NB4 (cell line): ENCODE measurements at regions not wholly inside any gene's neighbourhood (a gene's known extent, or its start where the extent isn't known, plus 50 kb on each side); places are given as distances from the start of the nearest gene placed in this dataset.

Experiments used
- POLR2A ChIP-seq: IDR thresholded peaks from 2 replicates; pipeline ENCODE4 v1.6.1; 2011; ENCODE audit warnings: mild to moderate bottlenecking; ENCODE audit not compliant: insufficient read length; ENCODE audit errors: extremely low read depth
- TF ChIP-seq, protein P1 (sequence below): IDR thresholded peaks from one replicate; pipeline ENCODE4 v1.5.1; 2012; ENCODE audit warnings: low read depth, low read length

DNA sequence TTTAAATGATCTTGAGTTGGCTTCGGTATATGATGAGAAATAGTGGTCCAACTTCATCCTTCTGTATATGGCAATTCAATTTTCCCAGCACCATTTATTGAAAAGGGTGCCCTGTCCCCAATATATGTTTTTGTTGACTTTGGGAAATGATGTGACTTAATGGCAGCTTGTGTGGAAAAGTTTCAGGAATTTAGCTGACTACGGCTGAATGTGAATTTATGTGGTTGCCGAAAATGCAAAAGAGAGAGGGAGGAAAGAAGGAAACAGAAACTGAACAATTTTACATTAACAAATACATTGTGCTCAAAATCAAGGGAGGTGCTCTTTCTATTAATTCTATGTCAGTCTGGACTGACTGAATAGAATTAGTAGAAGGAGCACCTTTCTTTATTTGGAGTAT is 101.8 kb upstream of the CYSLTR1 start:
- TF ChIP-seq, protein P1, sequence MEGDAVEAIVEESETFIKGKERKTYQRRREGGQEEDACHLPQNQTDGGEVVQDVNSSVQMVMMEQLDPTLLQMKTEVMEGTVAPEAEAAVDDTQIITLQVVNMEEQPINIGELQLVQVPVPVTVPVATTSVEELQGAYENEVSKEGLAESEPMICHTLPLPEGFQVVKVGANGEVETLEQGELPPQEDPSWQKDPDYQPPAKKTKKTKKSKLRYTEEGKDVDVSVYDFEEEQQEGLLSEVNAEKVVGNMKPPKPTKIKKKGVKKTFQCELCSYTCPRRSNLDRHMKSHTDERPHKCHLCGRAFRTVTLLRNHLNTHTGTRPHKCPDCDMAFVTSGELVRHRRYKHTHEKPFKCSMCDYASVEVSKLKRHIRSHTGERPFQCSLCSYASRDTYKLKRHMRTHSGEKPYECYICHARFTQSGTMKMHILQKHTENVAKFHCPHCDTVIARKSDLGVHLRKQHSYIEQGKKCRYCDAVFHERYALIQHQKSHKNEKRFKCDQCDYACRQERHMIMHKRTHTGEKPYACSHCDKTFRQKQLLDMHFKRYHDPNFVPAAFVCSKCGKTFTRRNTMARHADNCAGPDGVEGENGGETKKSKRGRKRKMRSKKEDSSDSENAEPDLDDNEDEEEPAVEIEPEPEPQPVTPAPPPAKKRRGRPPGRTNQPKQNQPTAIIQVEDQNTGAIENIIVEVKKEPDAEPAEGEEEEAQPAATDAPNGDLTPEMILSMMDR: no peak
- no peak for TF ChIP-seq POLR2A
